ENCODE measurements at regions not wholly inside any gene's neighbourhood (a gene's known extent, or its start where the extent isn't known, plus 50 kb on each side); places are given as distances from the start of the nearest gene placed in this dataset.

- H3K9ac ChIP-seq (ENCODE audit: low read depth, low read length) = no peak overlapping the region
These were observed 106.0 kb upstream of the RPS23 start for GRCh38 chr5:82384034-82384750.

GRCh38 chr5:82381591-82381990 lies 103.4 kb upstream of the RPS23 start:
- Histone ChIP-seq H3K27ac (ENCODE audit: low read depth, low read length) (no peak overlapping the region), H3K4me3 (ENCODE audit: low read depth, low read length) (no peak overlapping the region)

More at GRCh38 chr5:82384034-82384750, 106.0 kb upstream of the RPS23 start:
- Histone ChIP-seq H3K36me3 (ENCODE audit: control insufficient read depth, insufficient read depth, low read length) (no peaks in the 10 kb centered on the region), H3K4me1 (ENCODE audit: control insufficient read depth, insufficient read depth, low read length) (0 out of 2 replicates have a peak, but pooled peaks cover 4% of the 10 kb centered on the region), H3K27ac (ENCODE audit: low read depth, low read length) (no peak overlapping the region), H3K9me3 (ENCODE audit: control insufficient read depth, insufficient read depth, low read length) (0 out of 2 replicates have a peak, but pooled peaks cover 7% of the 10 kb centered on the region), H3K27me3 (ENCODE audit: control insufficient read depth, insufficient read depth, low read length) (no peaks in the 10 kb centered on the region), H3K4me3 (ENCODE audit: low read depth, low read length) (no peak overlapping the region)

GRCh38 chr5:82376307-82376706 lies 98.2 kb upstream of the RPS23 start:
- no peak overlapping the region for H3K4me3 ChIP-seq (ENCODE audit: low read depth, low read length)
- no peaks in the 10 kb centered on the region for H3K27me3 ChIP-seq (ENCODE audit: control insufficient read depth, insufficient read depth, low read length)
- H3K4me1 ChIP-seq (ENCODE audit: control insufficient read depth, insufficient read depth, low read length) = peaks cover 3% of the 10 kb centered on the region; the same call in 1 of the 2 replicates
- no peak overlapping the region for H3K27ac ChIP-seq (ENCODE audit: low read depth, low read length)
- no peaks in the 10 kb centered on the region for H3K36me3 ChIP-seq (ENCODE audit: control insufficient read depth, insufficient read depth, low read length)
- 0 out of 2 replicates have a peak, but pooled peaks cover 7% of the 10 kb centered on the region for H3K9me3 ChIP-seq (ENCODE audit: control insufficient read depth, insufficient read depth, low read length)
- H3K9ac ChIP-seq (ENCODE audit: low read depth, low read length) = no peak overlapping the region

More at GRCh38 chr5:82381591-82381990, 103.4 kb upstream of the RPS23 start:
- H3K9me3 ChIP-seq (ENCODE audit: control insufficient read depth, insufficient read depth, low read length) = 0 out of 2 replicates have a peak, but pooled peaks cover 7% of the 10 kb centered on the region
- no peaks in the 10 kb centered on the region for H3K27me3 ChIP-seq (ENCODE audit: control insufficient read depth, insufficient read depth, low read length)
- peaks cover 7% of the 10 kb centered on the region; the same call in 1 of the 2 replicates for H3K4me1 ChIP-seq (ENCODE audit: control insufficient read depth, insufficient read depth, low read length)
- no peak overlapping the region for H3K9ac ChIP-seq (ENCODE audit: low read depth, low read length)
- H3K36me3 ChIP-seq (ENCODE audit: control insufficient read depth, insufficient read depth, low read length) = no peaks in the 10 kb centered on the region

- H3K4me1 ChIP-seq (ENCODE audit: control insufficient read depth, insufficient read depth, low read length) = peaks cover 3% of the 10 kb centered on the region; the same call in 1 of the 2 replicates
- H3K9ac ChIP-seq (ENCODE audit: low read depth, low read length) = no peak overlapping the region
- no peaks in the 10 kb centered on the region for H3K27me3 ChIP-seq (ENCODE audit: control insufficient read depth, insufficient read depth, low read length)
- no peak overlapping the region for H3K27ac ChIP-seq (ENCODE audit: low read depth, low read length)
- no peak overlapping the region for H3K4me3 ChIP-seq (ENCODE audit: low read depth, low read length)
- 0 out of 2 replicates have a peak, but pooled peaks cover 7% of the 10 kb centered on the region for H3K9me3 ChIP-seq (ENCODE audit: control insufficient read depth, insufficient read depth, low read length)
- H3K36me3 ChIP-seq (ENCODE audit: control insufficient read depth, insufficient read depth, low read length) = no peaks in the 10 kb centered on the region
These were observed 97.5 kb upstream of the RPS23 start for GRCh38 chr5:82375488-82376244.

GRCh38 chr5:82374637-82375036 lies 96.5 kb upstream of the RPS23 start:
- H3K27me3 ChIP-seq (ENCODE audit: control insufficient read depth, insufficient read depth, low read length) = no peaks in the 10 kb centered on the region
- H3K4me1 ChIP-seq (ENCODE audit: control insufficient read depth, insufficient read depth, low read length) = peaks cover 3% of the 10 kb centered on the region; the same call in 1 of the 2 replicates
- H3K9ac ChIP-seq (ENCODE audit: low read depth, low read length) = no peak overlapping the region
- no peaks in the 10 kb centered on the region for H3K36me3 ChIP-seq (ENCODE audit: control insufficient read depth, insufficient read depth, low read length)
- 0 out of 2 replicates have a peak, but pooled peaks cover 4% of the 10 kb centered on the region for H3K9me3 ChIP-seq (ENCODE audit: control insufficient read depth, insufficient read depth, low read length)
- no peak overlapping the region for H3K27ac ChIP-seq (ENCODE audit: low read depth, low read length)
- H3K4me3 ChIP-seq (ENCODE audit: low read depth, low read length) = no peak overlapping the region

- no peaks in the 10 kb centered on the region for H3K9me3 ChIP-seq (ENCODE audit: control insufficient read depth, insufficient read depth, low read length)
- H3K27me3 ChIP-seq (ENCODE audit: control insufficient read depth, insufficient read depth, low read length) = no peaks in the 10 kb centered on the region
- no peak overlapping the region for H3K27ac ChIP-seq (ENCODE audit: low read depth, low read length)
- no peak overlapping the region for H3K9ac ChIP-seq (ENCODE audit: low read depth, low read length)
- no peaks in the 10 kb centered on the region for H3K36me3 ChIP-seq (ENCODE audit: control insufficient read depth, insufficient read depth, low read length)
- H3K4me3 ChIP-seq (ENCODE audit: low read depth, low read length) = no peak overlapping the region
- H3K4me1 ChIP-seq (ENCODE audit: control insufficient read depth, insufficient read depth, low read length) = no peaks in the 10 kb centered on the region
These were observed 89.8 kb upstream of the RPS23 start for GRCh38 chr5:82367930-82368329.

GRCh38 chr5:82365744-82366228 lies 87.6 kb upstream of the RPS23 start:
- H3K27ac ChIP-seq (ENCODE audit: low read depth, low read length) = no peak overlapping the region
- no peaks in the 10 kb centered on the region for H3K9me3 ChIP-seq (ENCODE audit: control insufficient read depth, insufficient read depth, low read length)
- H3K27me3 ChIP-seq (ENCODE audit: control insufficient read depth, insufficient read depth, low read length) = no peaks in the 10 kb centered on the region
- no peak overlapping the region for H3K9ac ChIP-seq (ENCODE audit: low read depth, low read length)
- H3K4me3 ChIP-seq (ENCODE audit: low read depth, low read length) = no peak overlapping the region
- H3K4me1 ChIP-seq (ENCODE audit: control insufficient read depth, insufficient read depth, low read length) = no peaks in the 10 kb centered on the region
- H3K36me3 ChIP-seq (ENCODE audit: control insufficient read depth, insufficient read depth, low read length) = no peaks in the 10 kb centered on the region

- no peaks in the 10 kb centered on the region for H3K4me1 ChIP-seq (ENCODE audit: control insufficient read depth, insufficient read depth, low read length)
- H3K9me3 ChIP-seq (ENCODE audit: control insufficient read depth, insufficient read depth, low read length) = no peaks in the 10 kb centered on the region
- no peak overlapping the region for H3K4me3 ChIP-seq (ENCODE audit: low read depth, low read length)
- no peak overlapping the region for H3K27ac ChIP-seq (ENCODE audit: low read depth, low read length)
- no peaks in the 10 kb centered on the region for H3K27me3 ChIP-seq (ENCODE audit: control insufficient read depth, insufficient read depth, low read length)
- H3K36me3 ChIP-seq (ENCODE audit: control insufficient read depth, insufficient read depth, low read length) = no peaks in the 10 kb centered on the region
- H3K9ac ChIP-seq (ENCODE audit: low read depth, low read length) = no peak overlapping the region
These were observed 86.9 kb upstream of the RPS23 start for GRCh38 chr5:82365026-82365425.

- H3K9ac ChIP-seq (ENCODE audit: low read depth, low read length) = no peak overlapping the region
- no peaks in the 10 kb centered on the region for H3K27me3 ChIP-seq (ENCODE audit: control insufficient read depth, insufficient read depth, low read length)
- H3K4me1 ChIP-seq (ENCODE audit: control insufficient read depth, insufficient read depth, low read length) = no peaks in the 10 kb centered on the region
- no peaks in the 10 kb centered on the region for H3K36me3 ChIP-seq (ENCODE audit: control insufficient read depth, insufficient read depth, low read length)
- no peaks in the 10 kb centered on the region for H3K9me3 ChIP-seq (ENCODE audit: control insufficient read depth, insufficient read depth, low read length)
- no peak overlapping the region for H3K27ac ChIP-seq (ENCODE audit: low read depth, low read length)
- H3K4me3 ChIP-seq (ENCODE audit: low read depth, low read length) = no peak overlapping the region
These were observed 86.3 kb upstream of the RPS23 start for GRCh38 chr5:82364497-82364896.

- Histone ChIP-seq H3K9ac (ENCODE audit: low read depth, low read length) (no peak overlapping the region), H3K36me3 (ENCODE audit: control insufficient read depth, insufficient read depth, low read length) (no peaks in the 10 kb centered on the region), H3K27ac (ENCODE audit: low read depth, low read length) (no peak overlapping the region), H3K27me3 (ENCODE audit: control insufficient read depth, insufficient read depth, low read length) (no peaks in the 10 kb centered on the region), H3K4me1 (ENCODE audit: control insufficient read depth, insufficient read depth, low read length) (no peaks in the 10 kb centered on the region), H3K9me3 (ENCODE audit: control insufficient read depth, insufficient read depth, low read length) (no peaks in the 10 kb centered on the region), H3K4me3 (ENCODE audit: low read depth, low read length) (no peak overlapping the region)
These were observed 85.4 kb upstream of the RPS23 start for GRCh38 chr5:82363524-82363923.

GRCh38 chr5:82362636-82363035 lies 84.5 kb upstream of the RPS23 start:
- no peak overlapping the region for H3K4me3 ChIP-seq (ENCODE audit: low read depth, low read length)

More at GRCh38 chr5:82362636-82363035, 84.5 kb upstream of the RPS23 start:
- Histone ChIP-seq H3K4me1 (ENCODE audit: control insufficient read depth, insufficient read depth, low read length) (no peaks in the 10 kb centered on the region), H3K9me3 (ENCODE audit: control insufficient read depth, insufficient read depth, low read length) (no peaks in the 10 kb centered on the region), H3K27ac (ENCODE audit: low read depth, low read length) (no peak overlapping the region), H3K36me3 (ENCODE audit: control insufficient read depth, insufficient read depth, low read length) (no peaks in the 10 kb centered on the region), H3K9ac (ENCODE audit: low read depth, low read length) (no peak overlapping the region), H3K27me3 (ENCODE audit: control insufficient read depth, insufficient read depth, low read length) (no peaks in the 10 kb centered on the region)
